Nephron (organoid): ENCODE measurements at regions not wholly inside any gene's neighbourhood (a gene's known extent, or its start where the extent isn't known, plus 50 kb on each side); places are given as distances from the start of the nearest gene placed in this dataset.

Experiments
- H3K27ac Mint-ChIP-seq, 3 experiments: 2 replicates each; pipeline ENCODE4 v1.8.0; 2020; ENCODE audit warnings: mixed read lengths in 3 of 3, mild to moderate bottlenecking in 2 of 3, moderate library complexity in 1 of 3
- H3K27me3 Mint-ChIP-seq: 2 replicates; pipeline ENCODE4 v1.8.0; 2021; ENCODE audit warnings: low read depth, mild to moderate bottlenecking, moderate library complexity, mixed read lengths
- H3K36me3 Mint-ChIP-seq: 2 replicates; pipeline ENCODE4 v1.8.0; 2020; ENCODE audit warnings: low read depth, mixed read lengths
- H3K4me1 Mint-ChIP-seq: 2 replicates; pipeline ENCODE4 v1.8.0; 2020; ENCODE audit warnings: mixed read lengths
- H3K4me3 Mint-ChIP-seq, 3 experiments: 2 replicates each; pipeline ENCODE4 v1.8.0; 2020; ENCODE audit warnings: mild to moderate bottlenecking in 3 of 3, mixed read lengths in 3 of 3, moderate library complexity in 2 of 3
- H3K9me3 Mint-ChIP-seq: 2 replicates; pipeline ENCODE4 v1.8.0; 2020; ENCODE audit warnings: mixed read lengths
- TF ChIP-seq, protein P1 (sequence below), 3 experiments: fragments of 200-600 bp; sonication (generic); IDR thresholded peaks; one replicate each; pipeline ENCODE4 v1.5.0; 2021; ENCODE audit warnings: antibody characterized with exemption in 3 of 3; ENCODE audit not compliant: unreplicated experiment in 3 of 3

DNA sequence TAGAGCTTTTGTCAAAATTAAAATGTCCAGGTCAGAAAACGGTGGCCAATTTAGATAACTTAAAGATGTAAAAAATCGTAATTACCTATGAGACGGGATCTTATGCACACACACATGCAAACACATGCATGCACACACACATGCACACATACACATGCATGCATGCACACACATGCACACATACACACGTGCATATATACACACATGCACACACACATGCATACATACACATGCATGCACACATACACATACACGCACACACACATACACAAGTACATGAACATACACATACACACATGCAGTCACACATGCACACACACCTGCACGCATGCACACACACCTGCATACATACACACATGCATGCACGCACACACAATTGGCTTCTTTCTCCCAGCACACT is 362.0 kb downstream of the IRX1 start:
- H3K36me3 Mint-ChIP-seq, result no peaks in the 10 kb centered on the region
- no peaks in the 10 kb centered on the region for H3K4me1 Mint-ChIP-seq
- TF ChIP-seq, protein P1, sequence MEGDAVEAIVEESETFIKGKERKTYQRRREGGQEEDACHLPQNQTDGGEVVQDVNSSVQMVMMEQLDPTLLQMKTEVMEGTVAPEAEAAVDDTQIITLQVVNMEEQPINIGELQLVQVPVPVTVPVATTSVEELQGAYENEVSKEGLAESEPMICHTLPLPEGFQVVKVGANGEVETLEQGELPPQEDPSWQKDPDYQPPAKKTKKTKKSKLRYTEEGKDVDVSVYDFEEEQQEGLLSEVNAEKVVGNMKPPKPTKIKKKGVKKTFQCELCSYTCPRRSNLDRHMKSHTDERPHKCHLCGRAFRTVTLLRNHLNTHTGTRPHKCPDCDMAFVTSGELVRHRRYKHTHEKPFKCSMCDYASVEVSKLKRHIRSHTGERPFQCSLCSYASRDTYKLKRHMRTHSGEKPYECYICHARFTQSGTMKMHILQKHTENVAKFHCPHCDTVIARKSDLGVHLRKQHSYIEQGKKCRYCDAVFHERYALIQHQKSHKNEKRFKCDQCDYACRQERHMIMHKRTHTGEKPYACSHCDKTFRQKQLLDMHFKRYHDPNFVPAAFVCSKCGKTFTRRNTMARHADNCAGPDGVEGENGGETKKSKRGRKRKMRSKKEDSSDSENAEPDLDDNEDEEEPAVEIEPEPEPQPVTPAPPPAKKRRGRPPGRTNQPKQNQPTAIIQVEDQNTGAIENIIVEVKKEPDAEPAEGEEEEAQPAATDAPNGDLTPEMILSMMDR (IDR thresholded peaks at IDR 0.05; ENCODE audit: unreplicated experiment in 3 of 3), result no peak
- peaks cover 6% of the 10 kb centered on the region for H3K27me3 Mint-ChIP-seq
- H3K27ac Mint-ChIP-seq, result no peak overlapping the region
- peaks cover 7% of the 10 kb centered on the region for H3K9me3 Mint-ChIP-seq
- H3K4me3 Mint-ChIP-seq, result no peak overlapping the region

DNA sequence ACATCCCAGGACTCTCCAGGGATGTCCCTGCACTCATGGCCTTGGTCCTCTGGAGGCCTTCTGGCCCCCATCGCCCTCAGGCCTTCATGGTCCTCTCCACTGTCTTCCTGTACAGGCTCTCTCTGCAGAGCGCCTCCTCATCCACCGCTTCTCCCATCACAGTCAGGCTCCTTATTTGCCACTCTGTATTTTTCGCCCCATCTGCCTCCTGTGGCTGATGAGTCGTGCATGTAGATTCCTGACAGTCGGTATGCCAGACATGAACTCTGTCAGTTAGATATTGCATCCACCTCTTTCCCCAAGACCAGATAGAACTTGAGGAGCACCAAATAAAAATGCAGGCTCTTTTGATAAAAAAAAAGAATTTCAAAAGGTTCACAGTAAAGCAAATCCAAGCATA is 362.8 kb downstream of the IRX1 start:
- Mint-ChIP-seq H3K27ac (no peak overlapping the region), H3K4me3 (no peak overlapping the region), H3K4me1 (no peaks in the 10 kb centered on the region), H3K27me3 (peaks cover 12% of the 10 kb centered on the region), H3K9me3 (peaks cover 1% of the 10 kb centered on the region), H3K36me3 (no peaks in the 10 kb centered on the region)
- TF ChIP-seq, protein P1 (IDR thresholded peaks at IDR 0.05; ENCODE audit: unreplicated experiment in 3 of 3), result no peak

DNA sequence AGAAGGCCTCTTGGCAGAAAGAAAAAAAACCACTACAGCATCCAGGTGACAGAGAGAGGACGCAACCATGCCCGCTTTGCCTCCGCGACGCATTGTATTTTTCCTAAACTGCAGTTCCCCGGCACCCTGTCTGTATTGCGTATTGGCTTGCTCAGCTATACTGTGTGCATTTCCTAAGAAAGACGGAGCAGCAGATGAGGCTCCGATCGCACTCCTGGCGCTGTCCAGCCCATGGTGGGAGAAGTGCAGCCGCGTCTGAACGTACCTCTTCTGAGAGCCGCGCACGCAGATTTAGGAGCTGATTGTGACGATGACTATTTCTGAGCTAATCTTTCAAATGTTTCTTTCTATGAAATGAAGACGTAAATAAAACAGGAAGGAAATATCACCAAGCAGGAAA is 366.5 kb downstream of the IRX1 start:
- H3K27ac Mint-ChIP-seq, result no peak overlapping the region
- H3K9me3 Mint-ChIP-seq, result no peaks in the 10 kb centered on the region
- TF ChIP-seq, protein P1 (IDR thresholded peaks at IDR 0.05; ENCODE audit: unreplicated experiment in 3 of 3), result no peak
- H3K36me3 Mint-ChIP-seq, result no peaks in the 10 kb centered on the region
- peaks cover 12% of the 10 kb centered on the region for H3K27me3 Mint-ChIP-seq
- H3K4me3 Mint-ChIP-seq, result no peak overlapping the region
- no peaks in the 10 kb centered on the region for H3K4me1 Mint-ChIP-seq

DNA sequence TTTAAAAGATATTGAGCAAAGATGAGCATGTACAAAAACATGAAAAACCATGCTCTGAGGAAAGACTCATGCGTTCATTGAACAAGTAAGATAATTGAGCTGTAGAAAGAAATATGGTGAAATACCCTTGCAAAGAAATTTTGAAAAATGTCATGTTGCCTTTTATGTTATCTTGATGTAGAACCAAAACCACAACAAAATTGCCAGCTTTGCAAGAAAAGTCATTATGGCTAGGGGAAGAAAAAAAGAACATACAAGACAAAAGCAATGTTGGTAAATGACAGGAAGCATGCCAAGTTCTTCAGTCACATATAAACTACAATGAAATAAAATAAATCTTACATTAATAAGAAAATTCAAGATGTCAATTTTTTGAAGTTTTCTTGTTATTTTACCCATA is 368.0 kb downstream of the IRX1 start:
- Mint-ChIP-seq H3K4me1 (no peaks in the 10 kb centered on the region), H3K4me3 (no peak overlapping the region), H3K27me3 (peaks cover 12% of the 10 kb centered on the region), H3K27ac (no peak overlapping the region), H3K36me3 (peaks cover 3% of the 10 kb centered on the region), H3K9me3 (peaks cover 6% of the 10 kb centered on the region)
- TF ChIP-seq, protein P1 (IDR thresholded peaks at IDR 0.05; ENCODE audit: unreplicated experiment in 3 of 3), result no peak

DNA sequence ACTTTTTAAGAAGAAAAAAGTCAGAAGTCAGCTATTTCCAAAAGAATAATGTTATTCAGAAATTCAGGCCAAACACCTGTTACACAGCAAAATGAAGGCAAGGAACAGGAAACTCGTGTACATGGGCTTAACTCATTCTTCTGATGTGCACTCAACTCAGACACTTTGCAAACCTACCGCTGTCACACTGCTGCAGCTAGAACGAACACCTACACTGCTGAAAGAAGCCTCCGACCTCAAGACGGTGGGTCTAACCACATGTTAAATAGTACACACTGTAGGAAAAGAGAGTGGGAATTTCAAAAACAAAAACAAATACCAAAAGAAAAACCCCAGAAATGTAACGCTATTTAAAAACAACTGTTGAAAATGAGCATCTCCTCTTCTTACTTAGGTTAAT is 384.5 kb downstream of the IRX1 start:
- Mint-ChIP-seq H3K9me3 (peaks cover 14% of the 10 kb centered on the region), H3K27ac (no peak overlapping the region), H3K4me1 (no peaks in the 10 kb centered on the region), H3K4me3 (no peak overlapping the region), H3K27me3 (peaks cover 8% of the 10 kb centered on the region), H3K36me3 (no peaks in the 10 kb centered on the region)
- TF ChIP-seq, protein P1 (IDR thresholded peaks at IDR 0.05; ENCODE audit: unreplicated experiment in 3 of 3), result no peak

DNA sequence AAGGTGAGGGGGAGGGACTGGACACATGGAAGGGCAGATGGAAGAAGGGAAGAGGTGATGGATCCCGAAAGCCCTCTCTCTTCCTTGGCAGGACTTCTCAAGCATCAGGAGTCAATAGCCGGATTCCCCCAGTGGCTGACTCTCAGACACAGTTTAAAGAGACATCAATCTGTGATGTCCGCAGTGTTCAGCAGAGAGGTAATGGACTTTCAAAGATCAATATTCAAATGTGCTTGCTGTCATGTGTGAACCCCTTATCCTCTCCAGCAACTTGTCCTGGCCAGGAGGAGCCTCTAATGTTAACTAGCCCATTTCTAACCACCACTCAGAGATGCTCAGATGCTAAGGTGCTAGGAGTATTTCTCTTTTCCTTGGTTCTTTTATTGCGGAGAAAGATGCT is 392.2 kb downstream of the IRX1 start:
- H3K4me3 Mint-ChIP-seq, result no peak overlapping the region
- H3K27ac Mint-ChIP-seq, result no peak overlapping the region
- peaks cover 3% of the 10 kb centered on the region for H3K36me3 Mint-ChIP-seq
- peaks cover 12% of the 10 kb centered on the region for H3K9me3 Mint-ChIP-seq
- H3K27me3 Mint-ChIP-seq, result peaks cover 9% of the 10 kb centered on the region
- TF ChIP-seq, protein P1 (IDR thresholded peaks at IDR 0.05; ENCODE audit: unreplicated experiment in 3 of 3), result no peak
- no peaks in the 10 kb centered on the region for H3K4me1 Mint-ChIP-seq
